ENCODE measurements at regions not wholly inside any gene's neighbourhood (a gene's known extent, or its start where the extent isn't known, plus 50 kb on each side); places are given as distances from the start of the nearest gene placed in this dataset.

DNA sequence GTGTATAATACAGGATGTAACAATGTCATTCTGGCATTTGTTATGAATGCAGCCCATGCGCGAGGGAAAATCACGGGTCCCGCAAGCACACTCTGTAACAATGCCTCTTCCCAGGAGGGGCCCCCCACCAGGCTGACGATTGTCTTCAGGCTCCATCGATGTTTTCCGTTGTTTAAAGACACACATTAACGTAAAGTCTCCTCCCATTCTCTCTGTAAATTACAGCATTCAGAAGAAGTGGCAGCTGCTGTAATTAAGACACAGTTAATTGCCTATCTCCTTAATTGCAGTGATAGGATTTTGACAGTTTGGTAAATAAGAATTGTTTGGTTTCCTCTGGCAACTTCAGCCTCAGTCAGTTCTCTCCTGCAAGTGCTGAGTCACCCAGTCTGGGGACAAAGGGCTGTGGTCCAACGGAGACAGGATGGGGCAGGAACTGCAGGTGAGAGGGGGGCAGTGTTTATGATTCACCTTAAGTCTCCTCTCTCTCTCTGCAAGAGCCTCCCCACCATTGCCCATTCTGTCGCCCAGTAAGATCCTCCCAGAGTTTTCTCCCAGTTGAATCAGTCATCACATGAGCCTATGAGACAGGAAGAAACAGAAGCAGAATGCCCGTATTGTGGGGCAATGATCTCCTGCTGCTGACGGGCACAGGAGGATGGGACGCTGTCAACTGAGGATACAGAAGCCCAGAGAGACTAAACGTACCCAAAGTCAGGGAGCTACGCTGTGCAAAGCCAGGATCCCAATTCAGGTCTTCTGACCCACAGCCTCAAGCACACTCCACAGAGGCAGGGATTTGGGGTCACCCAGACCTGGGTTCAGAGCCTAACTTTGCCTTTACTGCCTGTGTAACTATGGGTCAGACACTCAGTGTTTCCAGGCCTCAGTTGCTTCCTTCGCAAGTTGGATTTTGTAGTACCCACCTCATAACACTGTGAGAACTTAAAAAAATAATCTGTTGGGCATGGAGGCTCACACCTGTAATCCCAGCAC lies 110.0 kb downstream of the ADSS2 start:
- no peak for TF ChIP-seq EZH2 (IDR thresholded peaks at IDR 0.05; ENCODE audit: borderline replicate concordance, low read length)
- TF ChIP-seq, protein P1, sequence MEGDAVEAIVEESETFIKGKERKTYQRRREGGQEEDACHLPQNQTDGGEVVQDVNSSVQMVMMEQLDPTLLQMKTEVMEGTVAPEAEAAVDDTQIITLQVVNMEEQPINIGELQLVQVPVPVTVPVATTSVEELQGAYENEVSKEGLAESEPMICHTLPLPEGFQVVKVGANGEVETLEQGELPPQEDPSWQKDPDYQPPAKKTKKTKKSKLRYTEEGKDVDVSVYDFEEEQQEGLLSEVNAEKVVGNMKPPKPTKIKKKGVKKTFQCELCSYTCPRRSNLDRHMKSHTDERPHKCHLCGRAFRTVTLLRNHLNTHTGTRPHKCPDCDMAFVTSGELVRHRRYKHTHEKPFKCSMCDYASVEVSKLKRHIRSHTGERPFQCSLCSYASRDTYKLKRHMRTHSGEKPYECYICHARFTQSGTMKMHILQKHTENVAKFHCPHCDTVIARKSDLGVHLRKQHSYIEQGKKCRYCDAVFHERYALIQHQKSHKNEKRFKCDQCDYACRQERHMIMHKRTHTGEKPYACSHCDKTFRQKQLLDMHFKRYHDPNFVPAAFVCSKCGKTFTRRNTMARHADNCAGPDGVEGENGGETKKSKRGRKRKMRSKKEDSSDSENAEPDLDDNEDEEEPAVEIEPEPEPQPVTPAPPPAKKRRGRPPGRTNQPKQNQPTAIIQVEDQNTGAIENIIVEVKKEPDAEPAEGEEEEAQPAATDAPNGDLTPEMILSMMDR (IDR thresholded peaks at IDR 0.05; ENCODE audit: low read length), result no peak
